K562 (cell line): ENCODE measurements at regions not wholly inside any gene's neighbourhood (a gene's known extent, or its start where the extent isn't known, plus 50 kb on each side); places are given as distances from the start of the nearest gene placed in this dataset.

Experiments
- ATAC-seq: fragments of 200-7000 bp; cut with Tn5 transposase; 3 replicates; pipeline ENCODE4 v1.9.1; 2020; ENCODE audit warnings: moderate library complexity
- BruUV-seq: library from RNA; stranded (reverse); fragments of 400-500 nt; replicated peaks from 2 replicates; lab custom pipeline; 2021; lab: Mats Ljungman, UMichigan
- CTCF ChIA-PET: fragments of 300-600 bp; formaldehyde crosslinking; extraction: SDS; loops from one replicate; lab custom pipeline; 2021; ENCODE audit warnings: low intra/inter-chr PET ratio; lab: Yijun Ruan, JAX
- POLR2A ChIA-PET: fragments of 300-600, 350-650 bp; sonication (Branson Sonifier 250); formaldehyde crosslinking; extraction: SDS; loops from one replicate; lab custom pipeline; 2021; ENCODE audit warnings: antibody characterized with exemption, inconsistent platforms; lab: Yijun Ruan, JAX
- DNase-seq, 4 experiments: peaks; one replicate each; pipeline versions ENCODE4 v3.0.0 to v3.0.0-alpha.2; 2011 to 2018; ENCODE audit warnings: low spot score in 3 of 4, mixed read lengths in 3 of 4; ENCODE audit errors: extremely low read depth in 1 of 4
- FAIRE-seq: peaks from 2 replicates; lab custom pipeline; 2011; peaks lifted over from hg19 to GRCh38; lab: Jason Lieb, UNC
- H2AFZ ChIP-seq: 2 replicates; pipeline ENCODE4 v1.6.0; 2011; ENCODE audit warnings: low read depth, low read length, control low read depth, inconsistent platforms
- H3K27ac ChIP-seq: fragments of 200-600 bp; 3 replicates; pipeline ENCODE4 v1.8.0; 2011; ENCODE audit warnings: low read depth, mild to moderate bottlenecking, control low read depth, inconsistent platforms, low read length, moderate library complexity, mixed read lengths; ENCODE audit errors: extremely low read depth
- H3K27me3 ChIP-seq, 2 experiments: fragments of 300-600 bp in 1 of 2; 2 replicates in 1 of 2; 3 replicates in 1 of 2; pipeline versions ENCODE4 v1.6.0 to v1.8.0; 2011; ENCODE audit warnings: inconsistent platforms in 2 of 2, low read length in 2 of 2, mild to moderate bottlenecking in 1 of 2, mixed read lengths in 1 of 2, moderate library complexity in 1 of 2; ENCODE audit not compliant: control insufficient read depth in 2 of 2, insufficient read depth in 2 of 2
- H3K36me3 ChIP-seq: fragments of 300-600 bp; 3 replicates; pipeline ENCODE4 v1.8.0; 2011; ENCODE audit warnings: mild to moderate bottlenecking, low read length, inconsistent platforms; ENCODE audit not compliant: control insufficient read depth, insufficient read depth
- H3K4me1 ChIP-seq, 2 experiments: fragments of 200-600 bp in 1 of 2; replicated peaks in 1 of 2; 2 replicates in 1 of 2; 3 replicates in 1 of 2; pipeline versions ENCODE4 v1.5.1 to v1.8.0; 2011; ENCODE audit warnings: inconsistent platforms in 2 of 2, low read length in 2 of 2, mild to moderate bottlenecking in 1 of 2, mixed read lengths in 1 of 2, moderate library complexity in 1 of 2; ENCODE audit not compliant: control insufficient read depth in 2 of 2, insufficient read depth in 2 of 2
- H3K4me2 ChIP-seq: 2 replicates; pipeline ENCODE4 v1.6.1; 2011; ENCODE audit warnings: low read length, control low read depth, inconsistent platforms, mixed read lengths; ENCODE audit not compliant: insufficient read depth
- H3K4me3 ChIP-seq: fragments of 200-600 bp; sonication (generic), shearing (Covaris generic); 2 replicates; pipeline ENCODE4 v1.5.1; 2016; ENCODE audit warnings: control low read depth, inconsistent platforms
- H3K79me2 ChIP-seq: fragments of 200-600 bp; 3 replicates; pipeline ENCODE4 v1.8.0; 2011; ENCODE audit warnings: low read length, inconsistent platforms; ENCODE audit not compliant: control insufficient read depth, insufficient read depth
- H3K9ac ChIP-seq, 2 experiments: 2 replicates each; pipeline versions ENCODE4 v1.6.0 to v1.6.1; 2011; ENCODE audit warnings: low read depth in 2 of 2, low read length in 2 of 2, control low read depth in 1 of 2, inconsistent platforms in 1 of 2, mild to moderate bottlenecking in 1 of 2, mixed read lengths in 1 of 2; ENCODE audit not compliant: insufficient read depth in 1 of 2
- H3K9me1 ChIP-seq: one replicate; pipeline ENCODE4 v1.6.0; 2011; ENCODE audit warnings: inconsistent platforms, mild to moderate bottlenecking, low read length, moderate library complexity; ENCODE audit not compliant: control insufficient read depth, insufficient read depth
- H3K9me3 ChIP-seq: replicated peaks from 2 replicates; pipeline ENCODE4 v1.5.1; 2011; ENCODE audit warnings: low read depth, low read length, inconsistent platforms; ENCODE audit not compliant: control insufficient read depth, insufficient read depth
- H4K20me1 ChIP-seq: replicated peaks from 2 replicates; pipeline ENCODE4 v1.6.1; 2011; ENCODE audit warnings: low read length, inconsistent platforms, mixed read lengths; ENCODE audit not compliant: control insufficient read depth, insufficient read depth
- CBFA2T3 ChIP-seq: fragments of 450-650 bp; IDR thresholded peaks from 2 replicates; pipeline ENCODE4 v1.6.1; 2017
- CBX1 ChIP-seq: sonication (generic); IDR thresholded peaks from 2 replicates; pipeline ENCODE4 v1.6.1; 2016; ENCODE audit warnings: antibody characterized with exemption, low read depth, mild to moderate bottlenecking
- CREM ChIP-seq: IDR thresholded peaks from 2 replicates; pipeline ENCODE4 v1.6.1; 2014; ENCODE audit warnings: antibody characterized with exemption, low read depth
- HMG20A ChIP-seq: fragments of 450-650 bp; formaldehyde crosslinking; conservative IDR thresholded peaks from 2 replicates; pipeline ENCODE4 v1.4.0; 2020; ENCODE audit warnings: mild to moderate bottlenecking, mixed read lengths
- MYNN ChIP-seq, 2 experiments: sonication (generic); formaldehyde crosslinking in 1 of 2; IDR thresholded peaks; 2 replicates each; pipeline versions ENCODE4 v1.5.0 to v1.6.1; 2016 to 2020; ENCODE audit warnings: antibody characterized with exemption in 1 of 2, missing genetic modification reagents in 1 of 2
- NFATC3 ChIP-seq: fragments of 450-650 bp; IDR thresholded peaks from 2 replicates; pipeline ENCODE4 v1.6.1; 2017; ENCODE audit warnings: mild to moderate bottlenecking
- RUNX1 ChIP-seq: sonication (generic); IDR thresholded peaks from 2 replicates; pipeline ENCODE4 v1.6.1; 2016; ENCODE audit warnings: antibody characterized with exemption, low read depth
- SNIP1 ChIP-seq: fragments of 450-650 bp; IDR thresholded peaks from 2 replicates; pipeline ENCODE4 v1.7.1; 2017; ENCODE audit warnings: low read depth, mild to moderate bottlenecking
- TEAD1 ChIP-seq, 2 experiments: fragments of 450-650 bp in 1 of 2; sonication (generic) in 1 of 2; formaldehyde crosslinking; IDR thresholded peaks; 2 replicates each; pipeline versions ENCODE4 v1.4.0 to v1.8.0; 2020 to 2022; ENCODE audit warnings: mild to moderate bottlenecking in 2 of 2, missing genetic modification reagents in 1 of 2
- YY1 ChIP-seq, 3 experiments: IDR thresholded peaks; 2 replicates each; pipeline ENCODE4 v1.6.1; 2011; ENCODE audit warnings: low read length in 2 of 3, mild to moderate bottlenecking in 2 of 3, moderate library complexity in 2 of 3, borderline replicate concordance in 1 of 3, control low read depth in 1 of 3, low read depth in 1 of 3; ENCODE audit not compliant: insufficient read depth in 3 of 3, insufficient replicate concordance in 2 of 3, control insufficient read depth in 1 of 3, insufficient read length in 1 of 3; ENCODE audit errors: extremely low read depth in 1 of 3
- ZBTB17 ChIP-seq: fragments of 450-650 bp; formaldehyde crosslinking; IDR thresholded peaks from 2 replicates; pipeline ENCODE4 v1.4.0; 2020; ENCODE audit warnings: mild to moderate bottlenecking
- ZNF586 ChIP-seq: fragments of 450-650 bp; formaldehyde crosslinking; conservative IDR thresholded peaks from 2 replicates; pipeline ENCODE4 v1.4.0; 2020; ENCODE audit warnings: mild to moderate bottlenecking, moderate library complexity
- ZNF75A ChIP-seq: fragments of 450-650 bp; formaldehyde crosslinking; IDR thresholded peaks from 2 replicates; pipeline ENCODE4 v1.4.0; 2020; ENCODE audit warnings: mild to moderate bottlenecking
- WGBS: fragments of 100-300 bp; shearing (Covaris generic); methylation state at CpG from one replicate; pipeline ENCODE4 v1.1.6; 2016; ENCODE audit warnings: low coverage, mixed read lengths; ENCODE audit not compliant: insufficient coverage; ENCODE audit errors: missing lambda C conversion rate; 5-methylcytosine and 5-hydroxymethylcytosine counted together
- in situ Hi-C: fragments of 300-500 bp; cut with MboI; formaldehyde crosslinking; loops from 4 replicates; pipeline ENCODE4 v1.15.0; 2018; ENCODE audit warnings: inconsistent platforms, mixed read lengths
- intact Hi-C: fragments of 100-400 bp; cut with micrococcal nuclease; formaldehyde crosslinking; loops from 2 replicates; pipeline ENCODE4 v1.14.2; 2022
- TF ChIP-seq, protein P1 (sequence below), 2 experiments: fragments of 450-650 bp in 1 of 2; sonication (generic) in 1 of 2; formaldehyde crosslinking; conservative IDR thresholded peaks; 2 replicates each; pipeline versions ENCODE4 v1.4.0 to v1.8.1; 2020 to 2022; ENCODE audit warnings: mild to moderate bottlenecking in 1 of 2, missing genetic modification reagents in 1 of 2

DNA sequence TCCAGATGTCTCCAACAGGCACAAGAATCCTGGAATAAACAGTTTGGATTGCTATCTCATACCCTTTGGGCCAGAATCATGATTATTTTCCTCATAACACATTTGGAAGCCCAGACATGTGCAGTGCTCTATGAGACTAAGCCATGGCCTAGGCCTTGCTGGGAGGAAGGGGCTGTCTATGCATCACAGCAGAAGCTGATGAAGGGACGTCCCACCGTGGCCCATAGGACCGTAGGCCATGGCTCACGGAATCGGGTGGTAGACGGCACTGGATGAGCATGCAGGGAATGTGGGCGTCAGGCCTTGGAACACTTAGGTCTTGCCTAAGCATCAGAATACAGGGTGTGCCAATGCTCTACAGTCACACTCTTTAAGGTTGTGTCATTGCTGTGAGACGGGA lies 283.8 kb upstream of the TSHZ3 start:
- H3K4me2 ChIP-seq = no peak overlapping the region
- no peak overlapping the region for H3K4me3 ChIP-seq
- in situ Hi-C loops (no loop called here), intact Hi-C loops (no loop called here)
- WGBS = 0% methylated on average over 7 of the region's 8 CpGs
- TF ChIP-seq TEAD1 (CRISPR knock-in tag; IDR thresholded peaks at IDR 0.05) = no peak
- TF ChIP-seq CREM = no peak
- no peak for TF ChIP-seq ZNF75A (CRISPR knock-in tag)
- TF ChIP-seq ZNF586 (CRISPR knock-in tag) = no peak
- no peak for TF ChIP-seq ZBTB17 (CRISPR knock-in tag)
- no peak for TF ChIP-seq RUNX1
- TF ChIP-seq NFATC3 = no peak
- no peak for TF ChIP-seq YY1 (IDR thresholded peaks at IDR 0.05; ENCODE audit: borderline replicate concordance in 1 of 3, control insufficient read depth in 1 of 3, extremely low read depth in 1 of 3, insufficient read depth in 3 of 3, insufficient read length in 1 of 3, insufficient replicate concordance in 2 of 3, low read depth in 1 of 3, low read length in 2 of 3)
- TF ChIP-seq HMG20A (CRISPR knock-in tag) = no peak
- TF ChIP-seq, protein P1, sequence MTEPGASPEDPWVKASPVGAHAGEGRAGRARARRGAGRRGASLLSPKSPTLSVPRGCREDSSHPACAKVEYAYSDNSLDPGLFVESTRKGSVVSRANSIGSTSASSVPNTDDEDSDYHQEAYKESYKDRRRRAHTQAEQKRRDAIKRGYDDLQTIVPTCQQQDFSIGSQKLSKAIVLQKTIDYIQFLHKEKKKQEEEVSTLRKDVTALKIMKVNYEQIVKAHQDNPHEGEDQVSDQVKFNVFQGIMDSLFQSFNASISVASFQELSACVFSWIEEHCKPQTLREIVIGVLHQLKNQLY (CRISPR knock-in tag; conservative IDR thresholded peaks at IDR 0.05) = no peak
- no peak for TF ChIP-seq MYNN (IDR thresholded peaks at IDR 0.05)
- no peak for TF ChIP-seq MYNN (CRISPR knock-in tag; IDR thresholded peaks at IDR 0.05)
- TF ChIP-seq CBX1 = no peak
- no peak for TF ChIP-seq CBFA2T3
- TF ChIP-seq SNIP1 = no peak
- H3K9ac ChIP-seq = no peak overlapping the region
- ChIA-PET POLR2A (no interaction called here), CTCF (no interaction called here)
- ATAC-seq = no peak
- H3K27ac ChIP-seq = no peak overlapping the region
- H4K20me1 ChIP-seq = no peaks in the 10 kb centered on the region
- H3K9me3 ChIP-seq = no peaks in the 10 kb centered on the region
- FAIRE-seq = no peak
- H3K36me3 ChIP-seq = no peaks in the 10 kb centered on the region
- no peaks in the 10 kb centered on the region for H3K9me1 ChIP-seq
- H3K79me2 ChIP-seq = no peaks in the 10 kb centered on the region
- H2AFZ ChIP-seq = no peak overlapping the region
- peaks cover 0 to 7% of the 10 kb centered on the region in 2 experiments; a peak in 2 of 5 replicates for H3K27me3 ChIP-seq
- no peaks in the 10 kb centered on the region for H3K4me1 ChIP-seq
- no peak for DNase-seq
- no TSS peak for BruUV-seq
